Lower leg skin (tissue), 3 donors: ENCODE measurements at regions not wholly inside any gene's neighbourhood (a gene's known extent, or its start where the extent isn't known, plus 50 kb on each side); places are given as distances from the start of the nearest gene placed in this dataset.

Experiments used
- CTCF ChIP-seq, 3 donors: fragments of 450-650 bp; IDR thresholded peaks; one replicate each; pipeline ENCODE4 v1.5.1; 2016; ENCODE audit warnings: antibody characterized with exemption in 3 of 3, mild to moderate bottlenecking in 3 of 3, moderate library complexity in 2 of 3
- POLR2A ChIP-seq, 2 donors: fragments of 450-650 bp; IDR thresholded peaks; one replicate each; pipeline ENCODE4 v1.6.1; 2016 to 2017; ENCODE audit warnings: antibody characterized with exemption in 2 of 2, mild to moderate bottlenecking in 1 of 2, moderate library complexity in 1 of 2

GRCh38 chr21:27122686-27123085, 155.8 kb upstream of the ADAMTS5 start:
- TF ChIP-seq CTCF (IDR thresholded peaks at IDR 0.05) (no peak), POLR2A (IDR thresholded peaks at IDR 0.05) (no peak)
